ENCODE measurements at regions not wholly inside any gene's neighbourhood (a gene's known extent, or its start where the extent isn't known, plus 50 kb on each side); places are given as distances from the start of the nearest gene placed in this dataset.

DNA sequence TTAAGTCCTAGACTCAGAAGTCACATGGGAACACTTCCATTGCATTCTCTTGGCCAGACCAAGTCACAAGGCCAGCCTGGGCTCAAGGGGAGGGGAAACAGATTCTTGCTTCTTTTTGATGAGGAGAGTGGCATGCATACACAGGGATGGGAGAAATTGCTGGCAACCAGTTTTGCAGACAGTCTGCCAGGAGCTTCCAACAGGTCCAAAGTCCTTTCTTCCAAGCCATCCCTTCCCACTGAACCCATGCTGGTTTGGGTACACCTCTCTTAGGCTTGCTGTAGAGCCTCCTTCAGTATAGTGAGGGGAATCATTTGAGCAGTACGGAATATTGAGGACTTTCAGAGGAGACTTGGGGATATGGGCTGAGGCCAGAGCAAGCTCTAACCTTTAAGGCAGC, 267.8 kb downstream of the BCOR start:
- intact Hi-C loops (cut with micrococcal nuclease; ENCODE audit: unreplicated experiment) = no loop called here
- no peaks in the 10 kb centered on the region for H3K4me1 Mint-ChIP-seq (ENCODE audit: low read depth, unreplicated experiment)
- H3K27me3 Mint-ChIP-seq (ENCODE audit: unreplicated experiment) = peaks cover 14% of the 10 kb centered on the region
- TF ChIP-seq, protein P1, sequence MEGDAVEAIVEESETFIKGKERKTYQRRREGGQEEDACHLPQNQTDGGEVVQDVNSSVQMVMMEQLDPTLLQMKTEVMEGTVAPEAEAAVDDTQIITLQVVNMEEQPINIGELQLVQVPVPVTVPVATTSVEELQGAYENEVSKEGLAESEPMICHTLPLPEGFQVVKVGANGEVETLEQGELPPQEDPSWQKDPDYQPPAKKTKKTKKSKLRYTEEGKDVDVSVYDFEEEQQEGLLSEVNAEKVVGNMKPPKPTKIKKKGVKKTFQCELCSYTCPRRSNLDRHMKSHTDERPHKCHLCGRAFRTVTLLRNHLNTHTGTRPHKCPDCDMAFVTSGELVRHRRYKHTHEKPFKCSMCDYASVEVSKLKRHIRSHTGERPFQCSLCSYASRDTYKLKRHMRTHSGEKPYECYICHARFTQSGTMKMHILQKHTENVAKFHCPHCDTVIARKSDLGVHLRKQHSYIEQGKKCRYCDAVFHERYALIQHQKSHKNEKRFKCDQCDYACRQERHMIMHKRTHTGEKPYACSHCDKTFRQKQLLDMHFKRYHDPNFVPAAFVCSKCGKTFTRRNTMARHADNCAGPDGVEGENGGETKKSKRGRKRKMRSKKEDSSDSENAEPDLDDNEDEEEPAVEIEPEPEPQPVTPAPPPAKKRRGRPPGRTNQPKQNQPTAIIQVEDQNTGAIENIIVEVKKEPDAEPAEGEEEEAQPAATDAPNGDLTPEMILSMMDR (IDR thresholded peaks at IDR 0.05; ENCODE audit: unreplicated experiment) = no peak
- no peaks in the 10 kb centered on the region for H3K36me3 Mint-ChIP-seq (ENCODE audit: insufficient read depth, unreplicated experiment)
- CTCF ChIA-PET = no interaction called here
- DNase-seq = no peak
- no TSS peak for BruUV-seq (replicated peaks)
- no peak overlapping the region for H3K4me3 Mint-ChIP-seq (ENCODE audit: low read depth, unreplicated experiment)
- no peak overlapping the region for H3K27ac Mint-ChIP-seq (ENCODE audit: unreplicated experiment)
- H3K9me3 Mint-ChIP-seq (ENCODE audit: low read depth, unreplicated experiment) = no peaks in the 10 kb centered on the region

DNA sequence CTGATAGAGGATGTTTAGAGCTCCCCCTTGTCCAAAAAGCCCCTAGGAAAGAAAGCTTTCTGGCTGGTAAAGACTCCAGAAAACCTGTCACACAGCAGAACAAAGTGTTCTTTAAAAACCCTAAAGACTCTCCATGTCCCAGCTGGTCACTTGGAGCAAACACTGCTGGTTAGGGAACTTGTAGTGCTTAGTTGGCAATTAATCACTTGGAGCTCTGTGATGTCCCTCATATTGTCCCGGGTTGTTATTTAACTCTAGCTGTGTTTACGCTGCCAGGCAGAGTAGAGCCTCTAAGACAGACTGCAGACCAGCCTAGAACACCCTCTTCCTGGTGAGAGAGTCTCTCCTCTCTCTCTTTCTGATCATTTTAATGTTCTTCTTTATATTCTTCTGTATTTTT, 267.3 kb downstream of the BCOR start:
- CTCF ChIA-PET = no interaction called here
- intact Hi-C loops (cut with micrococcal nuclease; ENCODE audit: unreplicated experiment) = no loop called here
- Mint-ChIP-seq H3K9me3 (ENCODE audit: low read depth, unreplicated experiment) (no peaks in the 10 kb centered on the region), H3K27ac (ENCODE audit: unreplicated experiment) (no peak overlapping the region), H3K36me3 (ENCODE audit: insufficient read depth, unreplicated experiment) (no peaks in the 10 kb centered on the region), H3K4me3 (ENCODE audit: low read depth, unreplicated experiment) (no peak overlapping the region), H3K4me1 (ENCODE audit: low read depth, unreplicated experiment) (no peaks in the 10 kb centered on the region), H3K27me3 (ENCODE audit: unreplicated experiment) (peaks cover 10% of the 10 kb centered on the region)
- TF ChIP-seq, protein P1 (IDR thresholded peaks at IDR 0.05; ENCODE audit: unreplicated experiment) = no peak
- BruUV-seq (replicated peaks) = no TSS peak
- DNase-seq = no peak

DNA sequence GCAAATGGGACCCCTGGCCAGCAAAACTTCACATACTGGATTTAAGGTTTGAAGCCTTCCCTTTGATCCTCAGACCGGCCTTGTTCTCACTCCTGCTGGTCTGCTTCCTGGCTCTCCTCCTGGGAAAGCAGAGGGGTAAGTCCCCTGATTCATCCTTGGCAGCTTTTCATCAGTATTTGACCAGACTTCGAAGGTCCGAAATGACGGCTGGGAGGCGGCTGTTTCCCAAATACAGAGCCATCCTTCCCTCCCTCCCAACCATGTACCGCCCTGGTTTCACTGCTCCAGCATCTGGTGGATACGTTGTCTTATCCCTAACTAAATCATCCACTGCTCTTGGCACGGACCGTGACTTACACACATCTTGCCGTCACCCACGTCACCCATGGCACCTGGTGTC, 265.5 kb downstream of the BCOR start:
- TF ChIP-seq, protein P1 (IDR thresholded peaks at IDR 0.05; ENCODE audit: unreplicated experiment) = no peak
- H3K4me3 Mint-ChIP-seq (ENCODE audit: low read depth, unreplicated experiment) = no peak overlapping the region
- H3K36me3 Mint-ChIP-seq (ENCODE audit: insufficient read depth, unreplicated experiment) = no peaks in the 10 kb centered on the region
- intact Hi-C loops (cut with micrococcal nuclease; ENCODE audit: unreplicated experiment) = no loop called here
- H3K27ac Mint-ChIP-seq (ENCODE audit: unreplicated experiment) = no peak overlapping the region
- no peaks in the 10 kb centered on the region for H3K9me3 Mint-ChIP-seq (ENCODE audit: low read depth, unreplicated experiment)
- CTCF ChIA-PET = no interaction called here
- H3K4me1 Mint-ChIP-seq (ENCODE audit: low read depth, unreplicated experiment) = no peaks in the 10 kb centered on the region
- DNase-seq = no peak
- no peaks in the 10 kb centered on the region for H3K27me3 Mint-ChIP-seq (ENCODE audit: unreplicated experiment)
- BruUV-seq (replicated peaks) = no TSS peak

DNA sequence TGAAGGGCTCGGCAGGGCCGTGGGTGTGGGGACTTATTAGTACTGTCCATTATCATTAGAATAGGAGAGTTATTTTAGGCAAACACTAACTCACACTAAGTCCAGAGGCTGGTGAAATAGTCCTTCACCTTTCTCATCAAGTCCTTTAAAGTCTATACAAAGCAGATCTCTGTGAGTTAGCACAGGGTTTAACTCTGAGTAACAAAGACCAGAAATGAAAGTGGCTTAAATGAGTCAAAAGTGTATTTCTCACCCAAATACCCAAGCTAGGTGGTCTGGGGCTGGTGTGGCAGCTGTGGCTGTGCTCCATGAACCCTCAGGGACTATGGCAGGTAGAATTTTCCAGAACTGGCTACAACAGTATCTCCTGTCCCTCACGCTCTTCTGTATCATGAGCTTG, 263.2 kb downstream of the BCOR start:
- BruUV-seq (replicated peaks) = no TSS peak
- intact Hi-C loops (cut with micrococcal nuclease; ENCODE audit: unreplicated experiment) = no loop called here
- H3K4me1 Mint-ChIP-seq (ENCODE audit: low read depth, unreplicated experiment) = no peaks in the 10 kb centered on the region
- no peaks in the 10 kb centered on the region for H3K9me3 Mint-ChIP-seq (ENCODE audit: low read depth, unreplicated experiment)
- CTCF ChIA-PET = no interaction called here
- no peak overlapping the region for H3K4me3 Mint-ChIP-seq (ENCODE audit: low read depth, unreplicated experiment)
- no peak overlapping the region for H3K27ac Mint-ChIP-seq (ENCODE audit: unreplicated experiment)
- H3K36me3 Mint-ChIP-seq (ENCODE audit: insufficient read depth, unreplicated experiment) = no peaks in the 10 kb centered on the region
- TF ChIP-seq, protein P1 (IDR thresholded peaks at IDR 0.05; ENCODE audit: unreplicated experiment) = no peak
- no peak for DNase-seq
- no peaks in the 10 kb centered on the region for H3K27me3 Mint-ChIP-seq (ENCODE audit: unreplicated experiment)

DNA sequence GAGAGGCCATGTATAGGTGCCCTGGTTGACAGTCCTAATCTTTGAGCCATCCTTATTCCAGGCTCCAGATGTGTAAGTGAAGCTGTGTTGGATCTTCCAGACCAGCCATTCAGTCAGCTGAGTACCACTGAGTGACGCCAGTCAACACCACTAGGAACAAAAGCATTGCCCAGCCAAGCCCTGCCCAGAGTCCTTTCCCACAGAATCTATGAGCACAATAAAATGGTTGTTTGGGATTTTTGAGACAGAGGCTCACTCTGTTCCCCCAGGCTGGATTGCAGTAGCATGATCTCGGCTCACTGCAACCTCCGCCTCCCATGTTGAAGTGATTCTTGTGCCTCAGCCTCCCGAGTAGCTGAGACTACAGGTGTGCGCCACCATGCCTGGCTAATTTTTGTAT, 262.5 kb downstream of the BCOR start:
- TF ChIP-seq, protein P1 (IDR thresholded peaks at IDR 0.05; ENCODE audit: unreplicated experiment) = no peak
- intact Hi-C loops (cut with micrococcal nuclease; ENCODE audit: unreplicated experiment) = no loop called here
- no TSS peak for BruUV-seq (replicated peaks)
- CTCF ChIA-PET = no interaction called here
- Mint-ChIP-seq H3K36me3 (ENCODE audit: insufficient read depth, unreplicated experiment) (no peaks in the 10 kb centered on the region), H3K27me3 (ENCODE audit: unreplicated experiment) (no peaks in the 10 kb centered on the region), H3K9me3 (ENCODE audit: low read depth, unreplicated experiment) (no peaks in the 10 kb centered on the region), H3K4me1 (ENCODE audit: low read depth, unreplicated experiment) (no peaks in the 10 kb centered on the region), H3K27ac (ENCODE audit: unreplicated experiment) (no peak overlapping the region), H3K4me3 (ENCODE audit: low read depth, unreplicated experiment) (no peak overlapping the region)
- DNase-seq = no peak

All from Calu3 (cell line).